HEK293 (cell line): ENCODE measurements at regions not wholly inside any gene's neighbourhood (a gene's known extent, or its start where the extent isn't known, plus 50 kb on each side); places are given as distances from the start of the nearest gene placed in this dataset.

Experiments
- ATF2 ChIP-seq: fragments of 450-650 bp; formaldehyde crosslinking; IDR thresholded peaks from 2 replicates; pipeline ENCODE4 v1.5.1; 2016; ENCODE audit warnings: missing biosample characterization, missing genetic modification characterization, low read depth
- RBAK ChIP-seq: fragments of 450-650 bp; formaldehyde crosslinking; IDR thresholded peaks from 2 replicates; pipeline ENCODE4 v1.5.1; 2016; ENCODE audit warnings: missing biosample characterization, missing genetic modification characterization
- REPIN1 ChIP-seq: fragments of 450-650 bp; formaldehyde crosslinking; IDR thresholded peaks from 2 replicates; pipeline ENCODE4 v1.5.1; 2017; ENCODE audit warnings: missing biosample characterization, missing genetic modification characterization, low read depth
- WT1 ChIP-seq: fragments of 450-650 bp; formaldehyde crosslinking; IDR thresholded peaks from 2 replicates; pipeline ENCODE4 v1.5.1; 2016; ENCODE audit warnings: missing biosample characterization, missing genetic modification characterization
- ZBTB10 ChIP-seq: fragments of 450-650 bp; formaldehyde crosslinking; IDR thresholded peaks from 2 replicates; pipeline ENCODE4 v1.5.1; 2016; ENCODE audit warnings: missing biosample characterization, missing genetic modification characterization
- ZIC2 ChIP-seq: fragments of 450-650 bp; formaldehyde crosslinking; IDR thresholded peaks from 2 replicates; pipeline ENCODE4 v1.5.1; 2016; ENCODE audit warnings: missing biosample characterization, missing genetic modification characterization
- ZNF138 ChIP-seq: fragments of 450-650 bp; formaldehyde crosslinking; IDR thresholded peaks from 2 replicates; pipeline ENCODE4 v1.5.1; 2016; ENCODE audit warnings: missing biosample characterization, missing genetic modification characterization, borderline replicate concordance
- ZNF157 ChIP-seq: fragments of 450-650 bp; formaldehyde crosslinking; IDR thresholded peaks from 2 replicates; pipeline ENCODE4 v1.5.1; 2016; ENCODE audit warnings: missing biosample characterization, missing genetic modification characterization
- ZNF704 ChIP-seq: fragments of 450-650 bp; formaldehyde crosslinking; IDR thresholded peaks from 2 replicates; pipeline ENCODE4 v1.5.1; 2016; ENCODE audit warnings: missing biosample characterization, missing genetic modification characterization
- ZNF707 ChIP-seq: fragments of 450-650 bp; formaldehyde crosslinking; IDR thresholded peaks from 2 replicates; pipeline ENCODE4 v1.5.1; 2016; ENCODE audit warnings: missing biosample characterization, missing genetic modification characterization
- ZSCAN5A ChIP-seq: fragments of 450-650 bp; formaldehyde crosslinking; IDR thresholded peaks from 2 replicates; pipeline ENCODE4 v1.5.1; 2016; ENCODE audit warnings: missing biosample characterization, missing genetic modification characterization
- TF ChIP-seq, protein P1 (sequence below): fragments of 450-650 bp; formaldehyde crosslinking; IDR thresholded peaks from 2 replicates; pipeline ENCODE4 v1.5.1; 2016; ENCODE audit warnings: missing biosample characterization, missing genetic modification characterization
- TF ChIP-seq, protein P2 (sequence below): fragments of 450-650 bp; formaldehyde crosslinking; IDR thresholded peaks from 2 replicates; pipeline ENCODE4 v1.5.1; 2016; ENCODE audit warnings: missing biosample characterization, missing genetic modification characterization
- TF ChIP-seq, protein P3 (sequence below): fragments of 450-650 bp; formaldehyde crosslinking; IDR thresholded peaks from 2 replicates; pipeline ENCODE4 v1.5.1; 2016; ENCODE audit warnings: missing biosample characterization, missing genetic modification characterization

DNA sequence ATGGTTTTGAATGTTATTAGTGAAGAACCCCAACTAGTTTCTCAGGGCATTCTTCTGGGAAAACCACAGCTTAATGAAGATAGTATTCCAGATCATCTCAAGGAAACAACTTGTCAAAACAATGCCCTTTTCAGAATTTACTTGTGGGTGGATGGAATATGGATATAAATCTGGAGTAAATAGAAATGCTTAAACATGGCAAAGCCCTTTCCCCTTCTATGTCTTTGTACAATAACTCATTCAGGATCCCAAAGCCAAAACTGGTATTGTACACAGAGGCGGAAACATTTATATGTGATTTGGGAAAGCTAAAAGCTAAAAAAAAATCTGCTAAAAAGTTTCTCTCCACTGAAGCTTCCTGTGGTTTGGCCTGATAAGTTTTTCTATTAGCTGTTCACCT lies 55.5 kb upstream of the RGS5 start:
- TF ChIP-seq, protein P1, sequence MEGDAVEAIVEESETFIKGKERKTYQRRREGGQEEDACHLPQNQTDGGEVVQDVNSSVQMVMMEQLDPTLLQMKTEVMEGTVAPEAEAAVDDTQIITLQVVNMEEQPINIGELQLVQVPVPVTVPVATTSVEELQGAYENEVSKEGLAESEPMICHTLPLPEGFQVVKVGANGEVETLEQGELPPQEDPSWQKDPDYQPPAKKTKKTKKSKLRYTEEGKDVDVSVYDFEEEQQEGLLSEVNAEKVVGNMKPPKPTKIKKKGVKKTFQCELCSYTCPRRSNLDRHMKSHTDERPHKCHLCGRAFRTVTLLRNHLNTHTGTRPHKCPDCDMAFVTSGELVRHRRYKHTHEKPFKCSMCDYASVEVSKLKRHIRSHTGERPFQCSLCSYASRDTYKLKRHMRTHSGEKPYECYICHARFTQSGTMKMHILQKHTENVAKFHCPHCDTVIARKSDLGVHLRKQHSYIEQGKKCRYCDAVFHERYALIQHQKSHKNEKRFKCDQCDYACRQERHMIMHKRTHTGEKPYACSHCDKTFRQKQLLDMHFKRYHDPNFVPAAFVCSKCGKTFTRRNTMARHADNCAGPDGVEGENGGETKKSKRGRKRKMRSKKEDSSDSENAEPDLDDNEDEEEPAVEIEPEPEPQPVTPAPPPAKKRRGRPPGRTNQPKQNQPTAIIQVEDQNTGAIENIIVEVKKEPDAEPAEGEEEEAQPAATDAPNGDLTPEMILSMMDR (tag by site-specific recombination), result no peak
- TF ChIP-seq WT1 (tag by site-specific recombination) (no peak), ZNF704 (tag by site-specific recombination) (no peak), ATF2 (tag by site-specific recombination) (no peak), ZNF138 (no peak), ZSCAN5A (tag by site-specific recombination) (no peak), ZBTB10 (tag by site-specific recombination) (no peak), ZNF707 (tag by site-specific recombination) (no peak), RBAK (tag by site-specific recombination) (no peak), ZIC2 (tag by site-specific recombination) (no peak), ZNF157 (tag by site-specific recombination) (no peak), REPIN1 (tag by site-specific recombination) (no peak)
- TF ChIP-seq, protein P2, sequence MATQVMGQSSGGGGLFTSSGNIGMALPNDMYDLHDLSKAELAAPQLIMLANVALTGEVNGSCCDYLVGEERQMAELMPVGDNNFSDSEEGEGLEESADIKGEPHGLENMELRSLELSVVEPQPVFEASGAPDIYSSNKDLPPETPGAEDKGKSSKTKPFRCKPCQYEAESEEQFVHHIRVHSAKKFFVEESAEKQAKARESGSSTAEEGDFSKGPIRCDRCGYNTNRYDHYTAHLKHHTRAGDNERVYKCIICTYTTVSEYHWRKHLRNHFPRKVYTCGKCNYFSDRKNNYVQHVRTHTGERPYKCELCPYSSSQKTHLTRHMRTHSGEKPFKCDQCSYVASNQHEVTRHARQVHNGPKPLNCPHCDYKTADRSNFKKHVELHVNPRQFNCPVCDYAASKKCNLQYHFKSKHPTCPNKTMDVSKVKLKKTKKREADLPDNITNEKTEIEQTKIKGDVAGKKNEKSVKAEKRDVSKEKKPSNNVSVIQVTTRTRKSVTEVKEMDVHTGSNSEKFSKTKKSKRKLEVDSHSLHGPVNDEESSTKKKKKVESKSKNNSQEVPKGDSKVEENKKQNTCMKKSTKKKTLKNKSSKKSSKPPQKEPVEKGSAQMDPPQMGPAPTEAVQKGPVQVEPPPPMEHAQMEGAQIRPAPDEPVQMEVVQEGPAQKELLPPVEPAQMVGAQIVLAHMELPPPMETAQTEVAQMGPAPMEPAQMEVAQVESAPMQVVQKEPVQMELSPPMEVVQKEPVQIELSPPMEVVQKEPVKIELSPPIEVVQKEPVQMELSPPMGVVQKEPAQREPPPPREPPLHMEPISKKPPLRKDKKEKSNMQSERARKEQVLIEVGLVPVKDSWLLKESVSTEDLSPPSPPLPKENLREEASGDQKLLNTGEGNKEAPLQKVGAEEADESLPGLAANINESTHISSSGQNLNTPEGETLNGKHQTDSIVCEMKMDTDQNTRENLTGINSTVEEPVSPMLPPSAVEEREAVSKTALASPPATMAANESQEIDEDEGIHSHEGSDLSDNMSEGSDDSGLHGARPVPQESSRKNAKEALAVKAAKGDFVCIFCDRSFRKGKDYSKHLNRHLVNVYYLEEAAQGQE (tag by site-specific recombination), result no peak
- TF ChIP-seq, protein P3, sequence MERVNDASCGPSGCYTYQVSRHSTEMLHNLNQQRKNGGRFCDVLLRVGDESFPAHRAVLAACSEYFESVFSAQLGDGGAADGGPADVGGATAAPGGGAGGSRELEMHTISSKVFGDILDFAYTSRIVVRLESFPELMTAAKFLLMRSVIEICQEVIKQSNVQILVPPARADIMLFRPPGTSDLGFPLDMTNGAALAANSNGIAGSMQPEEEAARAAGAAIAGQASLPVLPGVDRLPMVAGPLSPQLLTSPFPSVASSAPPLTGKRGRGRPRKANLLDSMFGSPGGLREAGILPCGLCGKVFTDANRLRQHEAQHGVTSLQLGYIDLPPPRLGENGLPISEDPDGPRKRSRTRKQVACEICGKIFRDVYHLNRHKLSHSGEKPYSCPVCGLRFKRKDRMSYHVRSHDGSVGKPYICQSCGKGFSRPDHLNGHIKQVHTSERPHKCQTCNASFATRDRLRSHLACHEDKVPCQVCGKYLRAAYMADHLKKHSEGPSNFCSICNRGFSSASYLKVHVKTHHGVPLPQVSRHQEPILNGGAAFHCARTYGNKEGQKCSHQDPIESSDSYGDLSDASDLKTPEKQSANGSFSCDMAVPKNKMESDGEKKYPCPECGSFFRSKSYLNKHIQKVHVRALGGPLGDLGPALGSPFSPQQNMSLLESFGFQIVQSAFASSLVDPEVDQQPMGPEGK (tag by site-specific recombination), result no peak
